Kidney glomerular epithelial cell (primary cell): ENCODE measurements at regions not wholly inside any gene's neighbourhood (a gene's known extent, or its start where the extent isn't known, plus 50 kb on each side); places are given as distances from the start of the nearest gene placed in this dataset.
"Not testable (repeated sequence)": the region's sequence is repeated elsewhere in the genome, so short reads cannot be mapped to it uniquely, and the experiment has no call there.

Experiments
- DNase-seq: peaks from one replicate; lab custom pipeline; 2025; lab: John Stamatoyannopoulos, UW

DNA sequence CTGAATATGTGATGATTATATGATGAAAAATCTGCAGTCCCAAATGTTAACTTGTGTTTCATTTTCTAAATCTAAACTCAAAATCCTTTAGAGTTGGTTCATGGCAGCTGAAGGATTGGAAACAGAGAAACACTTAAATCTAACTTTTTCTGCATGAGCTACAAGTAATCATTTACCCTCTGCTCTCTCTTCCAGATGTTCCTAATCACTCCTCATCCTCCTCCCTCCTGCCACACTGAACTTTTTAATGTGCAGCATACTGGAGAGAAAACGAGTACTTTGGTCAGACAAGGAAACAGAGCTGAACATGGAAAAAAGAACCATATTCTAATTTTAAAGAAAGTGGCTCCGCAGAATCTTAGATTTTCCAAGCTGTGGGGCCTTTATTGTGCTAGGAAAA, 321.2 kb upstream of the COL8A1 start:
- no peak for DNase-seq

DNA sequence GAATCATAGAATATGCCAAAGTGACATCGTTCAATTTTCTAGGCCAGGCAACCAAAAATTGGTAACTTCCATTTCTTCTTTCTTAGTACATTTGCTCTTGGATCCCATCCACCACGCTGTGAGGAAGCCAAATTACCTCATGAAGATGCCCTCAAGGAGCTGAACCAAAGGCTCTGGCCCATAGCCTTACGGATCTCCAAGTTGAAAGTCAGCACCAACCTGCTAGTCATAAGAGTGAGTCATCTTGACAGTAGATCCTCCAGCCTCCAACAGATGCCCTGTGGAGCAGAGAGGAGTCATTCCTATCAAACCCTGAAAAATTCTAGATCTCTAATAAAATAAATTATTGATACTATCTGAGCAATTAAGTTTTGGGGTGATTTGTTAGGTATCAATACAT, 322.5 kb upstream of the COL8A1 start:
- no peak for DNase-seq

DNA sequence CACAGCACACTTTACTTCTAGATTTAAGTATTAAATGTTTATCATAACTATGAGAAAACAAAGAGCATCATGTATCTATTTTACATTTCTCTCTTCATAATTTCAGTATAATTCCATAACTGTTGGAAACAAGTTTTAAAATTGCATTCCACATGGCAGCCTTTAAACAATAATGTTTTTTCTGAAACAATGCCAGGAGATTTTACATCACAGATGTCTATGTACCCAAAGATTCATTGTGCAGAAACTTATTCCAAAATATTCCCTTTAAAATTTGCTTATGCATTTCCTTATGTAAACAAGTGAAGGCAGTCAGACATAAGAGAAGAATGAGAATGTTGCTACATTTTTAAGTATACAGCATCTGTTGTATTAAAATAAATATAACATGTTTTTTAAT, 324.9 kb upstream of the COL8A1 start:
- DNase-seq = no peak

DNA sequence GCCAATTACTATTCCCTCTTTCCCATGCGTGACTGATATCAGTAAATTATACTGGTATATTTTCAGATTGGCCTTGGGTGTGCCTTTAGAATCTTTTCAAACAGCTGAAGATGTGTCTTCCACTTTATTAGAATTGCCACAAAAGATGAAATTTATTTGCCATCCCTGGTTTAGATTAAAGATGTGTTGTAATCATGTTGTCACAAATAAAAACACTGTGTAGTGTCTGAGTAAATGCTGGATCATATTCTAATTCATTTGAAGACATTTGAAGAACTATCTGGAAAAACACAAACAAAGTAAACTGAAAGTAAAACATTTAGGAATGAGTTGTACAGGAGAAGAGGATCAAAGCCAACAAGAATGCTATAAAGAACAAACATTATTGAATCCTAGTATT, 339.7 kb upstream of the COL8A1 start:
- DNase-seq = no peak

GRCh38 chr3:99295836-99296235, 342.6 kb upstream of the COL8A1 start:
- DNase-seq = no peak

- not testable (repeated sequence) for DNase-seq
Measured at GRCh38 chr3:99294092-99294491, 344.3 kb upstream of the COL8A1 start.

- DNase-seq = no peak
Measured at GRCh38 chr3:99287876-99288275, 350.5 kb upstream of the COL8A1 start.

GRCh38 chr3:99286266-99286845, 352.0 kb upstream of the COL8A1 start:
- DNase-seq = no peak

- DNase-seq = no peak
Measured at GRCh38 chr3:99269606-99270351, 368.3 kb upstream of the DCBLD2 start.

DNA sequence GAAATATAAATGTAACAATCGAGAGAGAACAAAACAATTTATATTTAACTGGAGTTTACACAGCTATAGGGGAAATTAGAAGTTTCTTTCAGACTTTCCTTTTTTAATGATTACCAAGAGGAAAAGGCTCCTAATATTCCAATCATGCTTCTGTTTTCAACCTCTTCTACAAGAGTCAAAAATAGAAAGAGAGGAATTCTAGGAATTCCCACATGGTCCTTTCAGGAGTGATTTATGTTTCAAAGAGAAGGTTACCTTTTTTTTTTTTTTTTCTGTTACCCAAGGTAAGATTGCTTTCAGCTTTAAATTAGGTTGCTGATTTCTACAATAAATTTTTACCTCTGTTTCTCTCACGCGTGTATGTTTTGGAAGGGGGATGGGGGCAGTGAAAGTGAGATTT, 355.3 kb upstream of the DCBLD2 start:
- DNase-seq = peak; percentile 15

- no peak for DNase-seq
Measured at GRCh38 chr3:99253963-99254355, 352.5 kb upstream of the DCBLD2 start.

GRCh38 chr3:99250821-99251355, 349.4 kb upstream of the DCBLD2 start:
- DNase-seq = no peak

DNA sequence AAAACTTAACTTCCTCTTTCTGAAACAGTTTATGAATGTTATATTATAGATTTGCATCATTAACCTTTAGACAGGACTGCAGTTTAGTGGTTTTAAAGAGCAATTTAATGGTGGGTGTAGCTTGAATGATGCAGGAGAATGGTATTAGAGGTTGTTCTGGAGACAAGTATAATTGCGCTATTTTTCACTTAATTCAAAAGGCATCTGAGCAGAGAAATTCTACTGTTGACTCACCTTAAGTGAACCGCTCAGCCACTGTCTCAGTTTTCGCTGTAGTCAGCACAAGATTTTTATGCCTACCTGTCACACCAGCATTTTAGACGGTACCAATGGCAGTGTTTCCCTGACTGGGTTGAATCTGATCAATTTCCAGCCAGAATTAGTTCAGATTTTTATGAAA, 348.8 kb upstream of the DCBLD2 start:
- peak; percentile 85 for DNase-seq

DNA sequence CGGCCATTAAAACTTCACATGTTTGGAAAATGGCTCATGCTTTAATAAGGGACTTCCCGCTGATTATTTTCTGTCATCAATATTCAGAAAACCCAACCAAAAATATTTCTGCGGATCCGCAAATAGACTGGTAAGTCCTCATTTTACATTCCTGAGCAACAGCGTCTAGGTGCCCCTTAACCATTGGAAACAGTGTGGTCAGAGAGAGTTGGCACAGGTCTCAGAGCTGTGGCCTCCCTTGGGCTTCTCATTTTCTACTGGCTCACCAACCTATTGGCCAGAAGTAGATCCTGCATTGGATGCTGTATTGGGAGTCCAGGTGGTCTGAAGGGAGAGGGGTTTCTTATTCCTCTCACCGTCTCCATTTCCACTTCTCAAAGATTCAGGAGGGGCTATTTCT, 348.1 kb upstream of the DCBLD2 start:
- no peak for DNase-seq

DNA sequence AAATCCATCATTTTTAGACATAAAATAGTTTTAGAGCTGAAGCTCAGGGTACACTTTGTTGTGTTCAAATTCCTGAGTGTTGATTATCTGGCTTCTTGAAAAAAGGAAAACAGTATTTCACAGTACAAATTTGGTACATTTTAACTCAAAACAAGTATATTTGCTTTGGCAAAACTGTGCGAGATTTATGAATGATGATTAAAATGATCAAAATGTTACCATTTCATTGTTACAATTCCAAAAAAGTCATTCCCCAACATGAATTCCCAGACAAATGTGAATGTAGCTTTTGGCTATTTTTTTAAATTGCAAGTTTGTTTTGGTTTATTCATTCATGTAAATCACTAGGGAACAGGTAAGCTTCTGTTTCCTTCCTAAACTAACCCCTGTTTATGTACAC, 347.4 kb upstream of the DCBLD2 start:
- no peak for DNase-seq

- DNase-seq = no peak
Measured at GRCh38 chr3:99248130-99248529, 346.6 kb upstream of the DCBLD2 start.

DNA sequence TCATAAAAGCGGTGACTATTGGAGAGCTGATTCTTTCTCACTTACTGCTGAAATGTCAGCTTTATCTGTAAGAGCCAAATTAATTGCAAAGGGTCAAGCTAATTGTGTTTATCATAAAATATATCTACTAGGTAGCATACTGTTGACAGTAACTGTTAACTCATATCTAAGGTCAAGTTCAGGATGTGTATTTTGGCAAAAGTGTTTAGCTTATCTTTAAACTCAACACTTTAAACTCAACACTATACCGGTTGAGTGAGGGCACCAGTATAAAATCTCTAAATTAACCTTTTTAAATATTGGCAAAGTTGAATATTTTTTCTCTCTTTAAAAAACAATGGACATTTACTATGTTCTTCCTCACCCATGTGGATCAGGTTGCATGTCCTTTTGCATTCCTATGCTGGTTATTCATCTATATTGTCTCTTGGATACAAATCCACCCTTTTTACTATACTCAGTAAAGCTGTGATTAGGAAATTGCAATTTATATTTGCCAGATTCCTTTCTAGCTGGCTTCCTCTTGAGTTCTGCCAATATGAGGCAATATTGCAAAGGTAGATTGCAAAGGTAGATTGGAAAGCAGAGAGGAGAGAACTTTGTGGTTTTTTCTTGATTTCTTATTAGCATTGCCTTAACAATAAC, 344.6 kb upstream of the DCBLD2 start:
- peak; percentile 28 for DNase-seq

GRCh38 chr3:99242271-99242670, 340.8 kb upstream of the DCBLD2 start:
- DNase-seq = no peak

GRCh38 chr3:99240700-99241099, 339.2 kb upstream of the DCBLD2 start:
- no peak for DNase-seq

GRCh38 chr3:99236576-99236975, 335.1 kb upstream of the DCBLD2 start:
- DNase-seq = no peak

- DNase-seq = no peak
Measured at GRCh38 chr3:99232696-99233095, 331.2 kb upstream of the DCBLD2 start.

DNA sequence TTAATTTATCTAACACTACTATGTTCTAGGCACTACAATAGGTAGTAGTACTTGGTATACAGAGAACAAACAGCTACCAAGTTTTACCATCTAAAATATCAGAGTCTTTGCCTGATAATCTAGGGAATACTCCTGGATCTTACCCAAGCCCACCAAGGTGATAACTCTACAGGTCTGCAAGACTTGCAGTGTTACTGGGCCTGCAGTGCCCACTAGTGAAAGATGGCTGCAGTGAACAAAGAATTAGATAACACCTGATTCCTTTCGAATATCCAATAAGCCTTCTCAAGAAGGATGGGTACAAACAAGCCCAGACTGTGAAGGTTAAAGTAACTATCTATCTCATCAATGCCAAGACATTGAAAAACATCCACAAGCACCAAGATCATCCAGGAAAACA, 317.0 kb upstream of the DCBLD2 start:
- no peak for DNase-seq

- no peak for DNase-seq
Measured at GRCh38 chr3:99212969-99213368, 311.5 kb upstream of the DCBLD2 start.
